GM21528 (cell line): ENCODE measurements at regions not wholly inside any gene's neighbourhood (a gene's known extent, or its start where the extent isn't known, plus 50 kb on each side); places are given as distances from the start of the nearest gene placed in this dataset.

ENCODE experiments used
- ATAC-seq: cut with Tn5 transposase; IDR thresholded peaks from one replicate; pipeline ENCODE4 v1.9.1; 2021; ENCODE audit warnings: mild to moderate bottlenecking, moderate library complexity; ENCODE audit not compliant: unreplicated experiment, low FRiP score

- ATAC-seq: no peak
Measured at GRCh38 chr3:23146163-23146562, 57.0 kb upstream of the UBE2E2 start.

- ATAC-seq: no peak
Measured at GRCh38 chr3:23152989-23153388, 50.1 kb upstream of the UBE2E2 start.
